ENCODE measurements at regions not wholly inside any gene's neighbourhood (a gene's known extent, or its start where the extent isn't known, plus 50 kb on each side); places are given as distances from the start of the nearest gene placed in this dataset.

DNA sequence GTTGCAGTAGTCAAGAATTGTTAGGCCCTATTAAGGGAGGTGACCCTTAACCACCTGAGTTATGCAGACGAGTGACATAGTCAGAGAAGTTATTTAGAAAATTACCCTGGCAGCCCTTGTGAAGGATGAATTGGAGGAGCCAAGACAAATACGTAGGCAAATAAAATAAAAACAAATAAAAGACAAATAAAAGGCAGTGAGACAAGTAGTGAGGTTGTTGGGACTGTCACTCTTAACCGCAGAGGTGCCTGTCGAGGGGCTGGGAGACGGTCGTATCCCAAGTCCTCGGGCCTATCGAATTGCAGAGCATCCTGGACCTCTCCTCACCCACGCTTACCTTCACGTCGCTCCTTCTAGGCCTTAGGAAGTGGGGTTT is 58.0 kb upstream of the ZC4H2 start:
- no peak for DNase-seq (ENCODE audit: low spot score)

Measured in putamen (tissue), 1 donor.